SK-N-SH treated with all-trans-retinoic acid at 6 μM for 48 hours (cell line): ENCODE measurements at regions not wholly inside any gene's neighbourhood (a gene's known extent, or its start where the extent isn't known, plus 50 kb on each side); places are given as distances from the start of the nearest gene placed in this dataset.

ENCODE experiments used
- BACH2 ChIP-seq: fragments of 250-450 bp; sonication (Bioruptor Pico); IDR thresholded peaks from 2 replicates; pipeline ENCODE4 v1.9.0; 2021; ENCODE audit warnings: mild to moderate bottlenecking, borderline replicate concordance
- ESRRG ChIP-seq: fragments of 250-450 bp; sonication (Bioruptor Pico); IDR thresholded peaks from 2 replicates; pipeline ENCODE4 v1.6.1; 2021; ENCODE audit warnings: mild to moderate bottlenecking
- GLIS3 ChIP-seq: fragments of 250-450 bp; sonication (Bioruptor Pico); IDR thresholded peaks from 2 replicates; pipeline ENCODE4 v1.5.0; 2020; ENCODE audit warnings: mild to moderate bottlenecking, moderate library complexity
- ISL1 ChIP-seq: fragments of 250-450 bp; sonication (Bioruptor Pico); IDR thresholded peaks from 2 replicates; pipeline ENCODE4 v2.1.2; 2022; ENCODE audit warnings: mild to moderate bottlenecking, moderate library complexity
- RARB ChIP-seq: fragments of 250-450 bp; sonication (Bioruptor Pico); IDR thresholded peaks from 2 replicates; pipeline ENCODE4 v1.8.0; 2021; ENCODE audit warnings: mild to moderate bottlenecking, moderate library complexity
- ZFP3 ChIP-seq: fragments of 250-450 bp; sonication (Bioruptor Pico); IDR thresholded peaks from 2 replicates; pipeline ENCODE4 v1.5.0; 2020; ENCODE audit warnings: mild to moderate bottlenecking, moderate library complexity
- ZNF70 ChIP-seq: fragments of 450-650 bp; formaldehyde crosslinking; IDR thresholded peaks from 2 replicates; pipeline ENCODE4 v1.5.0; 2020; ENCODE audit warnings: mild to moderate bottlenecking, moderate library complexity
- TF ChIP-seq, protein P1 (sequence below): fragments of 250-450 bp; sonication (Bioruptor Pico); IDR thresholded peaks from 2 replicates; pipeline ENCODE4 v1.5.1; 2020; ENCODE audit warnings: low read depth, mild to moderate bottlenecking, moderate library complexity
- TF ChIP-seq, protein P2 (sequence below): fragments of 250-450 bp; sonication (Bioruptor Pico); IDR thresholded peaks from 2 replicates; pipeline ENCODE4 v1.8.0; 2020; ENCODE audit warnings: mild to moderate bottlenecking, moderate library complexity, borderline replicate concordance

DNA sequence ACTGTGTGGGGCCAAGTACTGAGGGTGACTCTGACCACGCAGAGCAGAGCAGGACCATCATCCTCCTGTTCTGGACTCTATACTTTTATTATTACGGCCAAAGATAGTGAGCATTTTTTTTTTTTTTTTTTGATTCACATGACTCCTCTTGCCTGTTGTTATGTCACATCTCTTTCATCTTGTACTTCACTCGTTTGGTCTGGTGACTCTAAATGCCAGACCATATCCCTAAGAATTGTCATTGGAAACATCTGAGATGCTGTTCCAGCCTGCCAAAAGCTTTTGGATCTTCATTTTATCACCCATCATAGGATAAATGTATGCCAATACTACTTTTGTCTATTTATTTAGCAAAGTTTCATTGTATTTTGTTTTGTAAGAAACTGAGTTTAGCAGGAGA lies 168.2 kb upstream of the RAI14 start:
- TF ChIP-seq, protein P1, sequence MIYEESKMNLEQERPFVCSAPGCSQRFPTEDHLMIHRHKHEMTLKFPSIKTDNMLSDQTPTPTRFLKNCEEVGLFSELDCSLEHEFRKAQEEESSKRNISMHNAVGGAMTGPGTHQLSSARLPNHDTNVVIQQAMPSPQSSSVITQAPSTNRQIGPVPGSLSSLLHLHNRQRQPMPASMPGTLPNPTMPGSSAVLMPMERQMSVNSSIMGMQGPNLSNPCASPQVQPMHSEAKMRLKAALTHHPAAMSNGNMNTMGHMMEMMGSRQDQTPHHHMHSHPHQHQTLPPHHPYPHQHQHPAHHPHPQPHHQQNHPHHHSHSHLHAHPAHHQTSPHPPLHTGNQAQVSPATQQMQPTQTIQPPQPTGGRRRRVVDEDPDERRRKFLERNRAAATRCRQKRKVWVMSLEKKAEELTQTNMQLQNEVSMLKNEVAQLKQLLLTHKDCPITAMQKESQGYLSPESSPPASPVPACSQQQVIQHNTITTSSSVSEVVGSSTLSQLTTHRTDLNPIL = no peak
- TF ChIP-seq ESRRG (CRISPR knock-in tag) (no peak), ZFP3 (CRISPR knock-in tag) (no peak), RARB (CRISPR knock-in tag) (no peak), BACH2 (no peak), ZNF70 (CRISPR knock-in tag) (no peak), ISL1 (no peak), GLIS3 (no peak)
- TF ChIP-seq, protein P2, sequence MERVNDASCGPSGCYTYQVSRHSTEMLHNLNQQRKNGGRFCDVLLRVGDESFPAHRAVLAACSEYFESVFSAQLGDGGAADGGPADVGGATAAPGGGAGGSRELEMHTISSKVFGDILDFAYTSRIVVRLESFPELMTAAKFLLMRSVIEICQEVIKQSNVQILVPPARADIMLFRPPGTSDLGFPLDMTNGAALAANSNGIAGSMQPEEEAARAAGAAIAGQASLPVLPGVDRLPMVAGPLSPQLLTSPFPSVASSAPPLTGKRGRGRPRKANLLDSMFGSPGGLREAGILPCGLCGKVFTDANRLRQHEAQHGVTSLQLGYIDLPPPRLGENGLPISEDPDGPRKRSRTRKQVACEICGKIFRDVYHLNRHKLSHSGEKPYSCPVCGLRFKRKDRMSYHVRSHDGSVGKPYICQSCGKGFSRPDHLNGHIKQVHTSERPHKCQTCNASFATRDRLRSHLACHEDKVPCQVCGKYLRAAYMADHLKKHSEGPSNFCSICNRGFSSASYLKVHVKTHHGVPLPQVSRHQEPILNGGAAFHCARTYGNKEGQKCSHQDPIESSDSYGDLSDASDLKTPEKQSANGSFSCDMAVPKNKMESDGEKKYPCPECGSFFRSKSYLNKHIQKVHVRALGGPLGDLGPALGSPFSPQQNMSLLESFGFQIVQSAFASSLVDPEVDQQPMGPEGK (CRISPR knock-in tag) = no peak
